Mucosa of descending colon (tissue), 3 donors: ENCODE measurements at regions not wholly inside any gene's neighbourhood (a gene's known extent, or its start where the extent isn't known, plus 50 kb on each side); places are given as distances from the start of the nearest gene placed in this dataset.
A peak's percentile ranks its signal among the peaks of the same experiment; 100 is the strongest.

Source experiments
- ATAC-seq: fragments of 200-7000 bp; cut with Tn5 transposase; one replicate; pipeline ENCODE4 v1.9.1; 2020; ENCODE audit warnings: mild to moderate bottlenecking, moderate library complexity
- DNase-seq, 3 donors: peaks; one replicate each; pipeline ENCODE4 v3.0.0-alpha.2; 2020
- H3K36me3 ChIP-seq: fragments of 200-600 bp; one replicate; pipeline ENCODE4 v1.8.0; 2021; ENCODE audit warnings: low read depth, mild to moderate bottlenecking
- H3K4me1 ChIP-seq: fragments of 200-600 bp; one replicate; pipeline ENCODE4 v1.8.0; 2021; ENCODE audit warnings: low read depth, mild to moderate bottlenecking
- H3K4me3 ChIP-seq: fragments of 200-600 bp; one replicate; pipeline ENCODE4 v1.8.0; 2021; ENCODE audit warnings: mild to moderate bottlenecking
- H3K9me3 ChIP-seq: fragments of 200-600 bp; one replicate; pipeline ENCODE4 v1.8.0; 2021; ENCODE audit warnings: mild to moderate bottlenecking
- intact Hi-C, 2 donors: fragments of 100-400 bp; cut with DNase I in 1 of 2; cut with micrococcal nuclease in 1 of 2; formaldehyde crosslinking; loops; one replicate each; pipeline versions ENCODE4 v1.11.0 to v1.11.1; 2022; cut with DNase I, micrococcal nuclease
- TF ChIP-seq, protein P1 (sequence below): fragments of 200-600 bp; IDR thresholded peaks from one replicate; pipeline ENCODE4 v1.8.0; 2022; ENCODE audit warnings: antibody characterized with exemption, mild to moderate bottlenecking
- donor health status: DM: no; HTN: no; CAD: no; lungs with moderate emphysema.
- donor health status: DM: no; HTN: no; CAD: no.
- donor health status: DM: no; HTN: yes; CAD: no.

GRCh38 chr6:150723345-150723658 lies 123.6 kb downstream of the PLEKHG1 start:
- H3K4me3 ChIP-seq: no peak overlapping the region
- H3K9me3 ChIP-seq: no peaks in the 10 kb centered on the region
- no peak for DNase-seq
- TF ChIP-seq, protein P1, sequence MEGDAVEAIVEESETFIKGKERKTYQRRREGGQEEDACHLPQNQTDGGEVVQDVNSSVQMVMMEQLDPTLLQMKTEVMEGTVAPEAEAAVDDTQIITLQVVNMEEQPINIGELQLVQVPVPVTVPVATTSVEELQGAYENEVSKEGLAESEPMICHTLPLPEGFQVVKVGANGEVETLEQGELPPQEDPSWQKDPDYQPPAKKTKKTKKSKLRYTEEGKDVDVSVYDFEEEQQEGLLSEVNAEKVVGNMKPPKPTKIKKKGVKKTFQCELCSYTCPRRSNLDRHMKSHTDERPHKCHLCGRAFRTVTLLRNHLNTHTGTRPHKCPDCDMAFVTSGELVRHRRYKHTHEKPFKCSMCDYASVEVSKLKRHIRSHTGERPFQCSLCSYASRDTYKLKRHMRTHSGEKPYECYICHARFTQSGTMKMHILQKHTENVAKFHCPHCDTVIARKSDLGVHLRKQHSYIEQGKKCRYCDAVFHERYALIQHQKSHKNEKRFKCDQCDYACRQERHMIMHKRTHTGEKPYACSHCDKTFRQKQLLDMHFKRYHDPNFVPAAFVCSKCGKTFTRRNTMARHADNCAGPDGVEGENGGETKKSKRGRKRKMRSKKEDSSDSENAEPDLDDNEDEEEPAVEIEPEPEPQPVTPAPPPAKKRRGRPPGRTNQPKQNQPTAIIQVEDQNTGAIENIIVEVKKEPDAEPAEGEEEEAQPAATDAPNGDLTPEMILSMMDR: no peak
- peak; percentile 68 for ATAC-seq
- intact Hi-C loops: no loop called here
- no peaks in the 10 kb centered on the region for H3K36me3 ChIP-seq
- no peaks in the 10 kb centered on the region for H3K4me1 ChIP-seq

DNA sequence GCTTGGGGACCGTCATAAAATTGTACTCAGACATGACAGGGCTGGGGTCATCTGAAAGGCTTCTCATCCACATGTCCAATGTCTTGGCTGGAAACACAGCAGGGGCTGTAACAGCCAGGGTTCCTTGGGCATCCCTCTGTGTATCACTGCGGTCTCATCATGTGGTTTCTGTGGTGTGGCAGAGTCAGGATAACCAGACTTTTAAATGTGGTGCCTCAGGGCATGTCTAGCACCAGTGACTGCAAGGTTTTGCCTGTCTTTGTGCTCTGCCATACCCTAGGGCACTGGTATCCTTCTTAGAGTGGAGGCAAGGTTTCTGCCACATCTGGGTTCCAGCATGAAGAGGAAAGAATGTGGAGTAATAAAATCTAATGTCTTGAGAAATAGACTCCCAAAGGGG lies 124.2 kb downstream of the PLEKHG1 start:
- no peak for ATAC-seq
- Histone ChIP-seq H3K4me1 (no peaks in the 10 kb centered on the region), H3K4me3 (no peak overlapping the region), H3K9me3 (no peaks in the 10 kb centered on the region), H3K36me3 (no peaks in the 10 kb centered on the region)
- TF ChIP-seq, protein P1: no peak
- intact Hi-C loops: no loop called here
- no peak for DNase-seq

DNA sequence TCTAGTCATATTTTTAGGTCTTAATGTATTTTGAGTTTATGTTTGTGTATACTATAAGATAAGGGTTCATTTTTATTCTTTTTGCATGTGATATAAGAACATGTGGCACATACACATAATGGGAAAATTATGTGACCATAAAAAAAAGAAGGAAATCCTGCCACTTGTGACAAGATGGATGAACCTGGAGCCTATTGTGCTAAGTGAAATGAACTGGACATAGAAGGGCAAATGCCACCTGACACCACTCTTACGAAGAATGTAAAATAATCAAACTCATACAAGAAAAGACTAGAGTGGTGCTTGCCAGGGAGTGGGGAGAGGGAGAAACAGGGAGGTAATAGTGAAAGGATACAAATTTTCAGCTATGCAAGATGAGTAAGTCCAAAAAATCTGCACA lies 126.1 kb downstream of the PLEKHG1 start:
- TF ChIP-seq, protein P1: no peak
- intact Hi-C loops: no loop called here
- Histone ChIP-seq H3K36me3 (no peaks in the 10 kb centered on the region), H3K4me3 (no peak overlapping the region), H3K9me3 (no peaks in the 10 kb centered on the region), H3K4me1 (peaks cover 5% of the 10 kb centered on the region)
- DNase-seq: no peak
- no peak for ATAC-seq

GRCh38 chr6:150729188-150729748 lies 129.6 kb downstream of the PLEKHG1 start:
- H3K4me1 ChIP-seq: peaks cover 12% of the 10 kb centered on the region
- intact Hi-C loops: no loop called here
- no peaks in the 10 kb centered on the region for H3K9me3 ChIP-seq
- DNase-seq: no peak
- no peaks in the 10 kb centered on the region for H3K36me3 ChIP-seq
- no peak overlapping the region for H3K4me3 ChIP-seq
- no peak for ATAC-seq
- TF ChIP-seq, protein P1: no peak

GRCh38 chr6:150730801-150731457 lies 131.2 kb downstream of the PLEKHG1 start:
- no peak overlapping the region for H3K4me3 ChIP-seq
- no peaks in the 10 kb centered on the region for H3K36me3 ChIP-seq
- peaks cover 12% of the 10 kb centered on the region for H3K4me1 ChIP-seq
- DNase-seq (peak in 2 of 3 donors; percentile 59 to 76), ATAC-seq (peak; percentile 96)
- no peaks in the 10 kb centered on the region for H3K9me3 ChIP-seq
- intact Hi-C loops: no loop called here
- TF ChIP-seq, protein P1: no peak
